ENCODE measurements at regions not wholly inside any gene's neighbourhood (a gene's known extent, or its start where the extent isn't known, plus 50 kb on each side); places are given as distances from the start of the nearest gene placed in this dataset.

DNA sequence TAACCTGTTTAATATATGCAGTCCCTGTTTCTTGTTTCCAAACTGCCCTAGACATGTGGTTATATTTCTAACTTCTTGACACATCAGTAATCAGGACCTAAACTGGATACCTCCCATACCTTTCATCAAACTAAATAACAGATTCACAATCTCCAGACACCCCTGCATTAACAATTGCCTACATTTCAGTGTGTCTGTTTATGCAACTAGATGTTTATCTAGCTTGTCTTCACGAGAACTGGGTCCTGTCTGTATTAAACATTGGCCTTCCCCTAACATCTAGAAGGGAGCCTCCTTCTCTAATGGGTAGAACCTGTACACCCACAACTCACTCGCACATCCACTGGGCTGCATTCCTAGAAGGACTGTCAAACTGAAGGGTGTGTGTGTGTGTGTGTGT lies 683.7 kb upstream of the FZD8 start:
- Histone ChIP-seq H3K4me2 (ENCODE audit: low read length) (no peak overlapping the region), H4K20me1 (ENCODE audit: insufficient read depth, low read length) (no peaks in the 10 kb centered on the region), H3K27me3 (ENCODE audit: insufficient read depth, low read length) (no peaks in the 10 kb centered on the region), H3K27ac (ENCODE audit: low read depth, low read length) (no peak overlapping the region), H3K4me1 (ENCODE audit: insufficient read depth, low read length) (no peaks in the 10 kb centered on the region), H3K9ac (ENCODE audit: low read length) (no peak overlapping the region), H3K36me3 (ENCODE audit: insufficient read depth, low read length) (no peaks in the 10 kb centered on the region), H3K9me3 (ENCODE audit: insufficient read depth, low read depth, low read length) (no peaks in the 10 kb centered on the region), H3K4me3 (ENCODE audit: insufficient read depth, low read depth, low read length) (no peak overlapping the region), H3K79me2 (ENCODE audit: insufficient read depth, low read length) (no peaks in the 10 kb centered on the region), H2AFZ (ENCODE audit: low read depth, low read length) (no peak overlapping the region)
- Mint-ChIP-seq H3K27ac (ENCODE audit: unreplicated experiment) (no peak overlapping the region), H3K4me1 (ENCODE audit: low read depth, unreplicated experiment) (peaks cover 3% of the 10 kb centered on the region), H3K36me3 (ENCODE audit: low read depth, unreplicated experiment) (no peaks in the 10 kb centered on the region), H3K27me3 (ENCODE audit: low read depth, unreplicated experiment) (no peaks in the 10 kb centered on the region), H3K4me3 (ENCODE audit: unreplicated experiment) (no peak overlapping the region), H3K9me3 (ENCODE audit: unreplicated experiment) (peaks cover 3% of the 10 kb centered on the region)
- DNase-seq (ENCODE audit: low read depth), result no peak
- no peak for TF ChIP-seq EZH2 (IDR thresholded peaks at IDR 0.05; ENCODE audit: insufficient read depth, low read length)
- TF ChIP-seq, protein P1, sequence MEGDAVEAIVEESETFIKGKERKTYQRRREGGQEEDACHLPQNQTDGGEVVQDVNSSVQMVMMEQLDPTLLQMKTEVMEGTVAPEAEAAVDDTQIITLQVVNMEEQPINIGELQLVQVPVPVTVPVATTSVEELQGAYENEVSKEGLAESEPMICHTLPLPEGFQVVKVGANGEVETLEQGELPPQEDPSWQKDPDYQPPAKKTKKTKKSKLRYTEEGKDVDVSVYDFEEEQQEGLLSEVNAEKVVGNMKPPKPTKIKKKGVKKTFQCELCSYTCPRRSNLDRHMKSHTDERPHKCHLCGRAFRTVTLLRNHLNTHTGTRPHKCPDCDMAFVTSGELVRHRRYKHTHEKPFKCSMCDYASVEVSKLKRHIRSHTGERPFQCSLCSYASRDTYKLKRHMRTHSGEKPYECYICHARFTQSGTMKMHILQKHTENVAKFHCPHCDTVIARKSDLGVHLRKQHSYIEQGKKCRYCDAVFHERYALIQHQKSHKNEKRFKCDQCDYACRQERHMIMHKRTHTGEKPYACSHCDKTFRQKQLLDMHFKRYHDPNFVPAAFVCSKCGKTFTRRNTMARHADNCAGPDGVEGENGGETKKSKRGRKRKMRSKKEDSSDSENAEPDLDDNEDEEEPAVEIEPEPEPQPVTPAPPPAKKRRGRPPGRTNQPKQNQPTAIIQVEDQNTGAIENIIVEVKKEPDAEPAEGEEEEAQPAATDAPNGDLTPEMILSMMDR (IDR thresholded peaks at IDR 0.05; ENCODE audit: insufficient read depth, low read depth, low read length), result no peak
- no peak for FAIRE-seq

GRCh38 chr10:36324831-36325230 lies 682.7 kb upstream of the FZD8 start:
- no peak overlapping the region for H3K9ac ChIP-seq (ENCODE audit: low read length)
- no peak overlapping the region for H3K27ac Mint-ChIP-seq (ENCODE audit: unreplicated experiment)
- peaks cover 3% of the 10 kb centered on the region for H3K4me1 Mint-ChIP-seq (ENCODE audit: low read depth, unreplicated experiment)
- H3K4me1 ChIP-seq (ENCODE audit: insufficient read depth, low read length), result no peaks in the 10 kb centered on the region
- no peaks in the 10 kb centered on the region for H3K36me3 ChIP-seq (ENCODE audit: insufficient read depth, low read length)
- H3K79me2 ChIP-seq (ENCODE audit: insufficient read depth, low read length), result no peaks in the 10 kb centered on the region
- no peak overlapping the region for H3K4me3 Mint-ChIP-seq (ENCODE audit: unreplicated experiment)
- H3K4me2 ChIP-seq (ENCODE audit: low read length), result no peak overlapping the region
- H3K27me3 Mint-ChIP-seq (ENCODE audit: low read depth, unreplicated experiment), result no peaks in the 10 kb centered on the region
- H4K20me1 ChIP-seq (ENCODE audit: insufficient read depth, low read length), result no peaks in the 10 kb centered on the region
- no peak for FAIRE-seq
- no peaks in the 10 kb centered on the region for H3K27me3 ChIP-seq (ENCODE audit: insufficient read depth, low read length)
- no peak overlapping the region for H2AFZ ChIP-seq (ENCODE audit: low read depth, low read length)
- DNase-seq (ENCODE audit: low read depth), result no peak
- TF ChIP-seq, protein P1 (IDR thresholded peaks at IDR 0.05; ENCODE audit: insufficient read depth, low read depth, low read length), result no peak
- no peak for TF ChIP-seq EZH2 (IDR thresholded peaks at IDR 0.05; ENCODE audit: insufficient read depth, low read length)
- H3K27ac ChIP-seq (ENCODE audit: low read depth, low read length), result no peak overlapping the region
- peaks cover 3% of the 10 kb centered on the region for H3K9me3 Mint-ChIP-seq (ENCODE audit: unreplicated experiment)
- H3K36me3 Mint-ChIP-seq (ENCODE audit: low read depth, unreplicated experiment), result no peaks in the 10 kb centered on the region
- H3K9me3 ChIP-seq (ENCODE audit: insufficient read depth, low read depth, low read length), result no peaks in the 10 kb centered on the region
- H3K4me3 ChIP-seq (ENCODE audit: insufficient read depth, low read depth, low read length), result no peak overlapping the region

DNA sequence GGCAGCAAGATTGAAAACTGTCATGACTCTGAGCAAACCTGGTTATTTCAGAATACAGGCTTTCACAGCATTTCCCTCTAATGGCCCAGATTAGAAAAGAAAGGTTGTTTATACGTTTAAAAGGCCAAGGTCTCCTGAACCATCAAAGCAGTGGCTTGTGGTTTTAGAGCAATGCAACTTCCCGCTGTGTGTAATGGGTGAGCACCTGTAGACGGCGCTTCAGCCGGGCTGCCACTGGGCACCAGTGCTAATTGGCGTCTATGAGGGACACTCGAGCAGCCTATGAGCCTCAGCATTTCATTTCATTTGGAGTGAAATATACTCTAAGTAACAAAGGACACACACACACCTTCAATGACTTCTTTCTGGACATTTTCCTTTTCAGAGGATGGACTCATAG lies 671.0 kb upstream of the FZD8 start:
- TF ChIP-seq, protein P1 (IDR thresholded peaks at IDR 0.05; ENCODE audit: insufficient read depth, low read depth, low read length), result no peak
- TF ChIP-seq EZH2 (IDR thresholded peaks at IDR 0.05; ENCODE audit: insufficient read depth, low read length), result no peak
- H3K9me3 Mint-ChIP-seq (ENCODE audit: unreplicated experiment), result no peaks in the 10 kb centered on the region
- Histone ChIP-seq H2AFZ (ENCODE audit: low read depth, low read length) (no peak overlapping the region), H3K27ac (ENCODE audit: low read depth, low read length) (no peak overlapping the region), H3K4me3 (ENCODE audit: insufficient read depth, low read depth, low read length) (no peak overlapping the region), H3K9me3 (ENCODE audit: insufficient read depth, low read depth, low read length) (no peaks in the 10 kb centered on the region), H3K36me3 (ENCODE audit: insufficient read depth, low read length) (no peaks in the 10 kb centered on the region), H3K9ac (ENCODE audit: low read length) (no peak overlapping the region), H3K4me1 (ENCODE audit: insufficient read depth, low read length) (no peaks in the 10 kb centered on the region), H3K27me3 (ENCODE audit: insufficient read depth, low read length) (no peaks in the 10 kb centered on the region), H3K79me2 (ENCODE audit: insufficient read depth, low read length) (no peaks in the 10 kb centered on the region), H4K20me1 (ENCODE audit: insufficient read depth, low read length) (no peaks in the 10 kb centered on the region), H3K4me2 (ENCODE audit: low read length) (no peak overlapping the region)
- DNase-seq (ENCODE audit: low read depth), result no peak
- H3K4me1 Mint-ChIP-seq (ENCODE audit: low read depth, unreplicated experiment), result no peaks in the 10 kb centered on the region
- no peak for FAIRE-seq
- no peaks in the 10 kb centered on the region for H3K27me3 Mint-ChIP-seq (ENCODE audit: low read depth, unreplicated experiment)
- H3K27ac Mint-ChIP-seq (ENCODE audit: unreplicated experiment), result no peak overlapping the region
- no peaks in the 10 kb centered on the region for H3K36me3 Mint-ChIP-seq (ENCODE audit: low read depth, unreplicated experiment)
- no peak overlapping the region for H3K4me3 Mint-ChIP-seq (ENCODE audit: unreplicated experiment)

Data from astrocyte (in vitro differentiated cells and primary cell).